GM12878 (cell line): ENCODE measurements at regions not wholly inside any gene's neighbourhood (a gene's known extent, or its start where the extent isn't known, plus 50 kb on each side); places are given as distances from the start of the nearest gene placed in this dataset.

ENCODE experiments used
- ATAC-seq: fragments of 200-7000 bp; cut with Tn5 transposase; 3 replicates; pipeline ENCODE4 v1.9.1; 2020; ENCODE audit warnings: mild to moderate bottlenecking, moderate library complexity
- BruUV-seq: library from RNA; stranded (reverse); fragments of 400-500 nt; replicated peaks from 2 replicates; lab custom pipeline; 2021; lab: Mats Ljungman, UMichigan
- CTCF ChIA-PET: fragments of 300-600 bp; sonication (Branson Sonifier 250); formaldehyde crosslinking; extraction: SDS; loops from one replicate; lab custom pipeline; 2021; ENCODE audit warnings: inconsistent platforms; lab: Yijun Ruan, JAX
- POLR2A ChIA-PET: fragments of 350-600 bp; formaldehyde crosslinking; extraction: SDS; loops from one replicate; lab custom pipeline; 2021; ENCODE audit warnings: inconsistent platforms; lab: Charles Lee
- RAD21 ChIA-PET: fragments of 300-600 bp; sonication (Branson Sonifier 250); formaldehyde crosslinking; loops from one replicate; lab custom pipeline; 2023; ENCODE audit warnings: antibody characterized with exemption; ENCODE audit not compliant: unreplicated experiment; lab: Charles Lee
- SMC1A ChIA-PET: fragments of 300-600 bp; sonication (Branson Sonifier 250); formaldehyde crosslinking; loops from one replicate; lab custom pipeline; 2023; ENCODE audit not compliant: unreplicated experiment, uncharacterized antibody; lab: Charles Lee
- DNase-seq: peaks from one replicate; pipeline ENCODE4 v3.0.0-alpha.2; 2011; ENCODE audit warnings: low read depth, low spot score
- FAIRE-seq: peaks from 3 replicates; lab custom pipeline; 2011; peaks lifted over from hg19 to GRCh38; lab: Jason Lieb, UNC
- H2AFZ ChIP-seq: 2 replicates; pipeline ENCODE4 v1.6.0; 2011; ENCODE audit warnings: low read depth, low read length, control low read depth; ENCODE audit not compliant: control insufficient read depth
- H3K27ac ChIP-seq: 2 replicates; pipeline ENCODE4 v1.5.1; 2011; ENCODE audit warnings: control low read depth; ENCODE audit not compliant: control insufficient read depth, insufficient read depth
- H3K27me3 ChIP-seq, 2 experiments: replicated peaks in 1 of 2; 2 replicates each; pipeline versions ENCODE4 v1.6.0 to v1.6.1; 2011; ENCODE audit warnings: low read length in 1 of 2; ENCODE audit not compliant: control insufficient read depth in 2 of 2, insufficient read depth in 2 of 2
- H3K36me3 ChIP-seq, 2 experiments: 2 replicates each; pipeline ENCODE4 v1.5.1; 2011; ENCODE audit warnings: low read length in 1 of 2; ENCODE audit not compliant: control insufficient read depth in 2 of 2, insufficient read depth in 2 of 2
- H3K4me1 ChIP-seq: 2 replicates; pipeline ENCODE4 v1.6.1; 2011; ENCODE audit warnings: mild to moderate bottlenecking, low read length, moderate library complexity, mixed read lengths; ENCODE audit not compliant: control insufficient read depth, insufficient read depth
- H3K4me2 ChIP-seq: 2 replicates; pipeline ENCODE4 v1.6.0; 2011; ENCODE audit warnings: control low read depth; ENCODE audit not compliant: control insufficient read depth, insufficient read depth
- H3K4me3 ChIP-seq: fragments of 200-600 bp; sonication (generic); 2 replicates; pipeline ENCODE4 v1.5.1; 2016
- H3K79me2 ChIP-seq: 2 replicates; pipeline ENCODE4 v1.6.0; 2011; ENCODE audit warnings: low read length; ENCODE audit not compliant: control insufficient read depth, insufficient read depth
- H3K9ac ChIP-seq: 2 replicates; pipeline ENCODE4 v1.8.0; 2011; ENCODE audit warnings: low read length, control low read depth, mixed read lengths; ENCODE audit not compliant: control insufficient read depth, insufficient read depth
- H3K9me3 ChIP-seq: replicated peaks from 3 replicates; pipeline ENCODE4 v1.5.1; 2011; ENCODE audit warnings: mild to moderate bottlenecking, low read length; ENCODE audit not compliant: control insufficient read depth, insufficient read depth
- H4K20me1 ChIP-seq: 2 replicates; pipeline ENCODE4 v1.6.0; 2011; ENCODE audit not compliant: control insufficient read depth, insufficient read depth
- ATF7 ChIP-seq: fragments of 450-650 bp; IDR thresholded peaks from 2 replicates; pipeline ENCODE4 v1.6.1; 2016; ENCODE audit warnings: low read depth, mild to moderate bottlenecking
- EZH2 ChIP-seq: IDR thresholded peaks from 2 replicates; pipeline ENCODE4 v1.6.1; 2012; ENCODE audit warnings: low read depth, mild to moderate bottlenecking, control low read depth, inconsistent platforms, low read length, borderline replicate concordance; ENCODE audit not compliant: control insufficient read depth
- KAT2A ChIP-seq: conservative IDR thresholded peaks from 2 replicates; pipeline ENCODE4 v1.6.1; 2011; ENCODE audit warnings: low read depth, low read length; ENCODE audit not compliant: control insufficient read depth
- LARP7 ChIP-seq: fragments of 450-650 bp; IDR thresholded peaks from 2 replicates; pipeline ENCODE4 v1.6.1; 2017; ENCODE audit warnings: mild to moderate bottlenecking
- NFXL1 ChIP-seq: fragments of 450-650 bp; IDR thresholded peaks from 2 replicates; pipeline ENCODE4 v1.6.1; 2017; ENCODE audit warnings: antibody characterized with exemption, mild to moderate bottlenecking, borderline replicate concordance
- NR2F1 ChIP-seq: fragments of 450-650 bp; conservative IDR thresholded peaks from 2 replicates; pipeline ENCODE4 v1.6.1; 2017; ENCODE audit warnings: mild to moderate bottlenecking
- SIN3A ChIP-seq: IDR thresholded peaks from 2 replicates; pipeline ENCODE4 v1.6.1; 2012; ENCODE audit warnings: low read depth, low read length, improper control_type of control experiment
- TCF3 ChIP-seq: IDR thresholded peaks from 2 replicates; pipeline ENCODE4 v1.6.1; 2012; ENCODE audit warnings: low read depth, mild to moderate bottlenecking, low read length, borderline replicate concordance; ENCODE audit not compliant: insufficient read depth
- YY1 ChIP-seq: IDR thresholded peaks from 2 replicates; pipeline ENCODE4 v1.6.1; 2011; ENCODE audit warnings: low read depth, mild to moderate bottlenecking, low read length
- ZNF274 ChIP-seq: IDR thresholded peaks from one replicate; pipeline ENCODE4 v1.8.0; 2011; ENCODE audit not compliant: insufficient read length, insufficient read depth
- ZNF622 ChIP-seq: fragments of 450-650 bp; IDR thresholded peaks from 2 replicates; pipeline ENCODE4 v1.6.1; 2017; ENCODE audit warnings: mild to moderate bottlenecking, inconsistent platforms
- WGBS: methylation state at CpG from one replicate; pipeline ENCODE4 v1.1.6; 2016; ENCODE audit warnings: low lambda C conversion rate; ENCODE audit not compliant: insufficient replicate concordance, insufficient coverage; ENCODE audit errors: missing lambda C conversion rate; 5-methylcytosine and 5-hydroxymethylcytosine counted together
- in situ Hi-C: fragments of 300-500 bp; cut with MboI; formaldehyde crosslinking; loops from 9 replicates; pipeline ENCODE4 v1.14.3; 2018; ENCODE audit warnings: mixed read lengths
- intact Hi-C: fragments of 100-400 bp; cut with micrococcal nuclease; formaldehyde crosslinking; loops from one replicate; pipeline ENCODE4 v1.14.2; 2022; ENCODE audit not compliant: unreplicated experiment
- TF ChIP-seq, protein P1 (sequence below): fragments of 450-650 bp; IDR thresholded peaks from 2 replicates; pipeline ENCODE4 v1.6.1; 2017; ENCODE audit warnings: low read depth, mild to moderate bottlenecking, moderate library complexity
- TF ChIP-seq, protein P2 (sequence below): IDR thresholded peaks from 2 replicates; pipeline ENCODE4 v1.6.1; 2012; ENCODE audit warnings: mild to moderate bottlenecking, low read depth, low read length
- TF ChIP-seq, protein P3 (sequence below): fragments of 450-650 bp; IDR thresholded peaks from 2 replicates; pipeline ENCODE4 v1.6.1; 2017; ENCODE audit warnings: mild to moderate bottlenecking

DNA sequence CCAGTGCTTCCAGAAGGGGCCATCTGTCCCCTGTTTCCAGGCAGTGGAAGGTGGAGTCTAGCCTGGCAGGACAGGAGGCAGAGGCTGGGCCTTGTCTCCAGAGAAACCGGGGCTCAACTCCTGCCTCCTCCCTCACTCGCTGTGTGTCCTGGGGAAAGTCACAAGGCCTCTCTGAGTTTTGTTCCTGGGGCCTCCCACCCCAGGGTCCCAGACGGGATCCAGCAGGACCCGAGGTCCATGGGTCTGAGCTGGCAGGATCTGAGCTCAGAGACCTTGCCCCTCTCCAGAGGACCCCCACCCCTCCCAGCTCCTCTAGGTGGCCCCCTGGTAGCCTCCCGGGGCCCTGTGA, 72.2 kb upstream of the TAF1B start:
- CTCF ChIA-PET, result interaction anchor here (0.6 to 5.2 kb wide), 33 partner anchors 8 to 1615 kb away, joined by 3 to 71 read pairs (median 5); partner anchors contain the start of genes ADAM17 and TAF1B
- Histone ChIP-seq H2AFZ (no peak overlapping the region), H3K27me3 (no peaks in the 10 kb centered on the region; a peak in 2 of 4 replicates), H3K9ac (no peak overlapping the region), H4K20me1 (no peaks in the 10 kb centered on the region), H3K79me2 (no peaks in the 10 kb centered on the region), H3K27ac (no peak overlapping the region), H3K4me3 (no peak overlapping the region), H3K4me2 (no peak overlapping the region), H3K4me1 (peaks cover 6% of the 10 kb centered on the region; the same call in 1 of the 2 replicates), H3K36me3 (no peaks in the 10 kb centered on the region), H3K9me3 (no peaks in the 10 kb centered on the region)
- RAD21 ChIA-PET, result interaction anchor here (0.8 to 3.8 kb wide), 6 partner anchors 12 to 278 kb away, joined by 3 to 43 read pairs (median 5); partner anchors contain the start of gene ADAM17
- ATAC-seq, result no peak
- POLR2A ChIA-PET, result no interaction called here
- in situ Hi-C loops (no loop called here), intact Hi-C loops (no loop called here)
- DNase-seq, result no peak
- SMC1A ChIA-PET, result interaction anchor here (0.7 to 2.4 kb wide), 9 partner anchors 9 to 277 kb away, joined by 3 to 20 read pairs (median 5); partner anchors contain the start of gene ADAM17
- 63% methylated on average over 4 of the region's 5 CpGs for WGBS
- FAIRE-seq, result no peak
- TF ChIP-seq LARP7 (no peak), KAT2A (no peak), ZNF274 (no peak), YY1 (no peak), NFXL1 (no peak), SIN3A (no peak), ATF7 (no peak), TCF3 (no peak), EZH2 (no peak), NR2F1 (no peak), ZNF622 (no peak)
- TF ChIP-seq, protein P1, sequence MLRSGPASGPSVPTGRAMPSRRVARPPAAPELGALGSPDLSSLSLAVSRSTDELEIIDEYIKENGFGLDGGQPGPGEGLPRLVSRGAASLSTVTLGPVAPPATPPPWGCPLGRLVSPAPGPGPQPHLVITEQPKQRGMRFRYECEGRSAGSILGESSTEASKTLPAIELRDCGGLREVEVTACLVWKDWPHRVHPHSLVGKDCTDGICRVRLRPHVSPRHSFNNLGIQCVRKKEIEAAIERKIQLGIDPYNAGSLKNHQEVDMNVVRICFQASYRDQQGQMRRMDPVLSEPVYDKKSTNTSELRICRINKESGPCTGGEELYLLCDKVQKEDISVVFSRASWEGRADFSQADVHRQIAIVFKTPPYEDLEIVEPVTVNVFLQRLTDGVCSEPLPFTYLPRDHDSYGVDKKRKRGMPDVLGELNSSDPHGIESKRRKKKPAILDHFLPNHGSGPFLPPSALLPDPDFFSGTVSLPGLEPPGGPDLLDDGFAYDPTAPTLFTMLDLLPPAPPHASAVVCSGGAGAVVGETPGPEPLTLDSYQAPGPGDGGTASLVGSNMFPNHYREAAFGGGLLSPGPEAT, result no peak
- TF ChIP-seq, protein P2, sequence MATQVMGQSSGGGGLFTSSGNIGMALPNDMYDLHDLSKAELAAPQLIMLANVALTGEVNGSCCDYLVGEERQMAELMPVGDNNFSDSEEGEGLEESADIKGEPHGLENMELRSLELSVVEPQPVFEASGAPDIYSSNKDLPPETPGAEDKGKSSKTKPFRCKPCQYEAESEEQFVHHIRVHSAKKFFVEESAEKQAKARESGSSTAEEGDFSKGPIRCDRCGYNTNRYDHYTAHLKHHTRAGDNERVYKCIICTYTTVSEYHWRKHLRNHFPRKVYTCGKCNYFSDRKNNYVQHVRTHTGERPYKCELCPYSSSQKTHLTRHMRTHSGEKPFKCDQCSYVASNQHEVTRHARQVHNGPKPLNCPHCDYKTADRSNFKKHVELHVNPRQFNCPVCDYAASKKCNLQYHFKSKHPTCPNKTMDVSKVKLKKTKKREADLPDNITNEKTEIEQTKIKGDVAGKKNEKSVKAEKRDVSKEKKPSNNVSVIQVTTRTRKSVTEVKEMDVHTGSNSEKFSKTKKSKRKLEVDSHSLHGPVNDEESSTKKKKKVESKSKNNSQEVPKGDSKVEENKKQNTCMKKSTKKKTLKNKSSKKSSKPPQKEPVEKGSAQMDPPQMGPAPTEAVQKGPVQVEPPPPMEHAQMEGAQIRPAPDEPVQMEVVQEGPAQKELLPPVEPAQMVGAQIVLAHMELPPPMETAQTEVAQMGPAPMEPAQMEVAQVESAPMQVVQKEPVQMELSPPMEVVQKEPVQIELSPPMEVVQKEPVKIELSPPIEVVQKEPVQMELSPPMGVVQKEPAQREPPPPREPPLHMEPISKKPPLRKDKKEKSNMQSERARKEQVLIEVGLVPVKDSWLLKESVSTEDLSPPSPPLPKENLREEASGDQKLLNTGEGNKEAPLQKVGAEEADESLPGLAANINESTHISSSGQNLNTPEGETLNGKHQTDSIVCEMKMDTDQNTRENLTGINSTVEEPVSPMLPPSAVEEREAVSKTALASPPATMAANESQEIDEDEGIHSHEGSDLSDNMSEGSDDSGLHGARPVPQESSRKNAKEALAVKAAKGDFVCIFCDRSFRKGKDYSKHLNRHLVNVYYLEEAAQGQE, result no peak
- TF ChIP-seq, protein P3, sequence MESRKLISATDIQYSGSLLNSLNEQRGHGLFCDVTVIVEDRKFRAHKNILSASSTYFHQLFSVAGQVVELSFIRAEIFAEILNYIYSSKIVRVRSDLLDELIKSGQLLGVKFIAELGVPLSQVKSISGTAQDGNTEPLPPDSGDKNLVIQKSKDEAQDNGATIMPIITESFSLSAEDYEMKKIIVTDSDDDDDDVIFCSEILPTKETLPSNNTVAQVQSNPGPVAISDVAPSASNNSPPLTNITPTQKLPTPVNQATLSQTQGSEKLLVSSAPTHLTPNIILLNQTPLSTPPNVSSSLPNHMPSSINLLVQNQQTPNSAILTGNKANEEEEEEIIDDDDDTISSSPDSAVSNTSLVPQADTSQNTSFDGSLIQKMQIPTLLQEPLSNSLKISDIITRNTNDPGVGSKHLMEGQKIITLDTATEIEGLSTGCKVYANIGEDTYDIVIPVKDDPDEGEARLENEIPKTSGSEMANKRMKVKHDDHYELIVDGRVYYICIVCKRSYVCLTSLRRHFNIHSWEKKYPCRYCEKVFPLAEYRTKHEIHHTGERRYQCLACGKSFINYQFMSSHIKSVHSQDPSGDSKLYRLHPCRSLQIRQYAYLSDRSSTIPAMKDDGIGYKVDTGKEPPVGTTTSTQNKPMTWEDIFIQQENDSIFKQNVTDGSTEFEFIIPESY, result no peak
- no TSS peak for BruUV-seq
